Parathyroid adenoma (tissue), 2 donors: ENCODE measurements at regions not wholly inside any gene's neighbourhood (a gene's known extent, or its start where the extent isn't known, plus 50 kb on each side); places are given as distances from the start of the nearest gene placed in this dataset.
"Not testable (repeated sequence)": the region's sequence is repeated elsewhere in the genome, so short reads cannot be mapped to it uniquely, and the experiment has no call there.

Source experiments
- H2AFZ ChIP-seq: fragments of 300-600 bp; sonication (generic); one replicate; pipeline ENCODE4 v1.7.0; 2017; ENCODE audit warnings: antibody characterized with exemption, mild to moderate bottlenecking
- H3K27ac ChIP-seq: fragments of 300-600 bp; sonication (generic); one replicate; pipeline ENCODE4 v1.7.0; 2017
- H3K27me3 ChIP-seq: fragments of 300-600 bp; sonication (generic); one replicate; pipeline ENCODE4 v1.7.0; 2017; ENCODE audit warnings: low read length; ENCODE audit not compliant: control insufficient read depth, insufficient read depth
- H3K36me3 ChIP-seq: fragments of 300-600 bp; sonication (generic); one replicate; pipeline ENCODE4 v1.7.0; 2017; ENCODE audit warnings: low read length; ENCODE audit not compliant: control insufficient read depth, insufficient read depth
- H3K4me1 ChIP-seq: fragments of 300-600 bp; sonication (generic); one replicate; pipeline ENCODE4 v1.7.0; 2017; ENCODE audit warnings: control low read depth
- H3K4me2 ChIP-seq: fragments of 300-600 bp; sonication (generic); one replicate; pipeline ENCODE4 v1.7.0; 2017; ENCODE audit warnings: low read length
- H3K4me3 ChIP-seq: fragments of 300-600 bp; sonication (generic); one replicate; pipeline ENCODE4 v1.7.0; 2017; ENCODE audit warnings: low read depth, low read length
- H3K79me2 ChIP-seq: fragments of 300-600 bp; sonication (generic); one replicate; pipeline ENCODE4 v1.7.0; 2017; ENCODE audit warnings: control low read depth
- H3K9ac ChIP-seq: fragments of 300-600 bp; sonication (generic); one replicate; pipeline ENCODE4 v1.7.0; 2017; ENCODE audit warnings: mild to moderate bottlenecking
- H3K9me3 ChIP-seq: fragments of 300-600 bp; sonication (generic); one replicate; pipeline ENCODE4 v1.7.0; 2017; ENCODE audit warnings: low read length; ENCODE audit not compliant: control insufficient read depth
- CTCF ChIP-seq: fragments of 300-600 bp; sonication (generic); IDR thresholded peaks from one replicate; pipeline ENCODE4 v1.7.0; 2017; ENCODE audit warnings: antibody characterized with exemption, mild to moderate bottlenecking
- donor health status: primary hyperparathyroidism.

- H3K79me2 ChIP-seq, result no peaks in the 10 kb centered on the region
- H3K4me1 ChIP-seq, result no peaks in the 10 kb centered on the region
- H3K4me2 ChIP-seq, result no peak overlapping the region
- no peak overlapping the region for H3K27ac ChIP-seq
- H3K9me3 ChIP-seq, result no peaks in the 10 kb centered on the region
- no peak overlapping the region for H3K4me3 ChIP-seq
- no peaks in the 10 kb centered on the region for H3K27me3 ChIP-seq
- TF ChIP-seq CTCF, result no peak
- H3K9ac ChIP-seq, result no peak overlapping the region
- no peaks in the 10 kb centered on the region for H3K36me3 ChIP-seq
- no peak overlapping the region for H2AFZ ChIP-seq
Observed at GRCh38 chr2:184057910-184058309, 540.4 kb upstream of the ZNF804A start.

- H3K36me3 ChIP-seq, H3K79me2 ChIP-seq, H3K4me3 ChIP-seq, H3K27me3 ChIP-seq, H2AFZ ChIP-seq, H3K9ac ChIP-seq, H3K27ac ChIP-seq, H3K4me1 ChIP-seq, H3K4me2 ChIP-seq, H3K9me3 ChIP-seq: not testable (repeated sequence)
Observed at GRCh38 chr2:184060268-184060667, 538.1 kb upstream of the ZNF804A start.

- no peaks in the 10 kb centered on the region for H3K79me2 ChIP-seq
- H3K9ac ChIP-seq, result no peak overlapping the region
- no peaks in the 10 kb centered on the region for H3K36me3 ChIP-seq
- H3K27me3 ChIP-seq, result no peaks in the 10 kb centered on the region
- H2AFZ ChIP-seq, result no peak overlapping the region
- H3K9me3 ChIP-seq, result no peaks in the 10 kb centered on the region
- H3K4me2 ChIP-seq, result no peak overlapping the region
- no peak for TF ChIP-seq CTCF
- H3K27ac ChIP-seq, result no peak overlapping the region
- no peaks in the 10 kb centered on the region for H3K4me1 ChIP-seq
- no peak overlapping the region for H3K4me3 ChIP-seq
Observed at GRCh38 chr2:184067502-184067901, 530.8 kb upstream of the ZNF804A start.

GRCh38 chr2:184072470-184072869 lies 525.9 kb upstream of the ZNF804A start:
- no peak overlapping the region for H3K4me3 ChIP-seq
- H3K4me2 ChIP-seq, result no peak overlapping the region
- TF ChIP-seq CTCF, result no peak
- no peaks in the 10 kb centered on the region for H3K4me1 ChIP-seq
- H3K27me3 ChIP-seq, result no peaks in the 10 kb centered on the region
- no peaks in the 10 kb centered on the region for H3K9me3 ChIP-seq
- no peak overlapping the region for H2AFZ ChIP-seq
- H3K36me3 ChIP-seq, result no peaks in the 10 kb centered on the region
- no peak overlapping the region for H3K9ac ChIP-seq
- no peaks in the 10 kb centered on the region for H3K79me2 ChIP-seq
- no peak overlapping the region for H3K27ac ChIP-seq

GRCh38 chr2:184078496-184078895 lies 519.8 kb upstream of the ZNF804A start:
- Histone ChIP-seq H3K79me2 (no peaks in the 10 kb centered on the region), H3K4me3 (no peak overlapping the region), H3K4me1 (no peaks in the 10 kb centered on the region), H3K9ac (no peak overlapping the region), H3K27me3 (no peaks in the 10 kb centered on the region), H3K27ac (no peak overlapping the region), H3K36me3 (no peaks in the 10 kb centered on the region), H2AFZ (no peak overlapping the region), H3K4me2 (no peak overlapping the region), H3K9me3 (no peaks in the 10 kb centered on the region)
- no peak for TF ChIP-seq CTCF
